PC-9 (cell line): ENCODE measurements at regions not wholly inside any gene's neighbourhood (a gene's known extent, or its start where the extent isn't known, plus 50 kb on each side); places are given as distances from the start of the nearest gene placed in this dataset.

Experiments
- EZH2 ChIP-seq: fragments of 200-600 bp; sonication (generic); IDR thresholded peaks from 2 replicates; pipeline ENCODE4 v1.8.0; 2017; ENCODE audit warnings: antibody characterized with exemption, low read depth
- TF ChIP-seq, protein P1 (sequence below): fragments of 200-600 bp; sonication (generic); conservative IDR thresholded peaks from 2 replicates; pipeline ENCODE4 v1.6.1; 2017; ENCODE audit warnings: mixed run types, antibody characterized with exemption, mild to moderate bottlenecking, moderate library complexity

DNA sequence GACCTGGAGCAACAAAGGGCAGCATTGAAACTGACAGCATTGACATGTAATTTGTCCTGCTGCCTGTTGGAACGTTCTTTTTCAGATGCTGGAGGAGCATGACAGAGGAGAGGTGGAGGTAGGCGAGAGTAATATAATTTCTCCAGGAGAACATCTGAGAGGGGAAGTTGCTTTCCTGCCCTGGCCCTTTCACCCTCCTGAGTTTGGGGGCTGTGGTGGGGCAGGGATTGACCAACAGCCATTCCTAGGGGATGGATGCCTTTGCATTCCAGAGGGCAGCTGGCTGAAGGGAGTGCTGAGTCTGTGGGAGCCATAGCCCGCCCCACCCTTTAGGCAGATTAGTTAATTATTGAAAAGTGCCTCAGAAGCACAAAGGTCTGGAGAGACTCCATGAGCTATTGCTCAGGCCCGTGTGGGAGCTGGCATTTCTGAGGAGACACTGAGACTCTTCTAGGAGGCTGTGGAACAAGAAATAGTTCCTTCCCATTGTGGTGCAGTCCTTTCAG, 73.5 kb downstream of the ARF6 start:
- TF ChIP-seq, protein P1, sequence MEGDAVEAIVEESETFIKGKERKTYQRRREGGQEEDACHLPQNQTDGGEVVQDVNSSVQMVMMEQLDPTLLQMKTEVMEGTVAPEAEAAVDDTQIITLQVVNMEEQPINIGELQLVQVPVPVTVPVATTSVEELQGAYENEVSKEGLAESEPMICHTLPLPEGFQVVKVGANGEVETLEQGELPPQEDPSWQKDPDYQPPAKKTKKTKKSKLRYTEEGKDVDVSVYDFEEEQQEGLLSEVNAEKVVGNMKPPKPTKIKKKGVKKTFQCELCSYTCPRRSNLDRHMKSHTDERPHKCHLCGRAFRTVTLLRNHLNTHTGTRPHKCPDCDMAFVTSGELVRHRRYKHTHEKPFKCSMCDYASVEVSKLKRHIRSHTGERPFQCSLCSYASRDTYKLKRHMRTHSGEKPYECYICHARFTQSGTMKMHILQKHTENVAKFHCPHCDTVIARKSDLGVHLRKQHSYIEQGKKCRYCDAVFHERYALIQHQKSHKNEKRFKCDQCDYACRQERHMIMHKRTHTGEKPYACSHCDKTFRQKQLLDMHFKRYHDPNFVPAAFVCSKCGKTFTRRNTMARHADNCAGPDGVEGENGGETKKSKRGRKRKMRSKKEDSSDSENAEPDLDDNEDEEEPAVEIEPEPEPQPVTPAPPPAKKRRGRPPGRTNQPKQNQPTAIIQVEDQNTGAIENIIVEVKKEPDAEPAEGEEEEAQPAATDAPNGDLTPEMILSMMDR, result no peak
- TF ChIP-seq EZH2, result no peak
